CD4-positive, alpha-beta T cell treated with Interleukin-21 for 1 hour (primary cell): ENCODE measurements at regions not wholly inside any gene's neighbourhood (a gene's known extent, or its start where the extent isn't known, plus 50 kb on each side); places are given as distances from the start of the nearest gene placed in this dataset.

Experiments used
- DNase-seq: peaks from one replicate; pipeline ENCODE4 v3.0.0-alpha.2; 2020

- DNase-seq, result no peak
Measured at GRCh38 chr16:51960931-51961330, 586.0 kb downstream of the TOX3 start.

GRCh38 chr16:51953286-51953985, 593.5 kb downstream of the TOX3 start:
- DNase-seq, result no peak

GRCh38 chr16:51952500-51952899, 594.4 kb downstream of the TOX3 start:
- no peak for DNase-seq

- DNase-seq, result no peak
Measured at GRCh38 chr16:51951668-51952298, 595.2 kb downstream of the TOX3 start.

GRCh38 chr16:51950118-51950780, 596.7 kb downstream of the TOX3 start:
- no peak for DNase-seq

- no peak for DNase-seq
Measured at GRCh38 chr16:51949282-51949681, 597.7 kb downstream of the TOX3 start.

- DNase-seq, result no peak
Measured at GRCh38 chr16:51941412-51941811, 605.5 kb downstream of the TOX3 start.

- no peak for DNase-seq
Measured at GRCh38 chr16:51940183-51940582, 606.8 kb downstream of the TOX3 start.

- DNase-seq, result no peak
Measured at GRCh38 chr16:51939378-51939871, 607.5 kb downstream of the TOX3 start.

- DNase-seq, result no peak
Measured at GRCh38 chr16:51938861-51939260, 608.1 kb downstream of the TOX3 start.

- DNase-seq, result no peak
Measured at GRCh38 chr16:51937771-51938170, 609.2 kb downstream of the TOX3 start.

GRCh38 chr16:51936846-51937245, 610.1 kb downstream of the TOX3 start:
- DNase-seq, result no peak

- DNase-seq, result no peak
Measured at GRCh38 chr16:51932317-51932716, 614.6 kb downstream of the TOX3 start.

GRCh38 chr16:51931653-51932052, 615.3 kb downstream of the TOX3 start:
- DNase-seq, result no peak

- no peak for DNase-seq
Measured at GRCh38 chr16:51924744-51925143, 622.2 kb downstream of the TOX3 start.

- no peak for DNase-seq
Measured at GRCh38 chr16:51922476-51922875, 624.5 kb downstream of the TOX3 start.

GRCh38 chr16:51919736-51920135, 627.2 kb downstream of the TOX3 start:
- no peak for DNase-seq

GRCh38 chr16:51916814-51917213, 630.1 kb downstream of the TOX3 start:
- DNase-seq, result no peak

GRCh38 chr16:51916231-51916630, 630.7 kb downstream of the TOX3 start:
- DNase-seq, result no peak

GRCh38 chr16:51907680-51908079, 639.3 kb downstream of the TOX3 start:
- no peak for DNase-seq

- no peak for DNase-seq
Measured at GRCh38 chr16:51900221-51900780, 646.6 kb downstream of the TOX3 start.

GRCh38 chr16:51898872-51899271, 648.1 kb downstream of the TOX3 start:
- no peak for DNase-seq

- DNase-seq, result no peak
Measured at GRCh38 chr16:51896013-51896412, 650.9 kb downstream of the TOX3 start.
